Stimulated activated CD4-positive, alpha-beta T cell treated with anti-CD3 and anti-CD28 coated beads, TNF-alpha, amount 100 ng/mL, for 48 hours (primary cell): ENCODE measurements at regions not wholly inside any gene's neighbourhood (a gene's known extent, or its start where the extent isn't known, plus 50 kb on each side); places are given as distances from the start of the nearest gene placed in this dataset.
"Not testable (repeated sequence)": the region's sequence is repeated elsewhere in the genome, so short reads cannot be mapped to it uniquely, and the experiment has no call there.

Experiments used
- DNase-seq, 3 donors: peaks; one replicate each; pipeline ENCODE4 v3.0.0-alpha.2; 2020; ENCODE audit warnings: low read depth in 3 of 3

DNA sequence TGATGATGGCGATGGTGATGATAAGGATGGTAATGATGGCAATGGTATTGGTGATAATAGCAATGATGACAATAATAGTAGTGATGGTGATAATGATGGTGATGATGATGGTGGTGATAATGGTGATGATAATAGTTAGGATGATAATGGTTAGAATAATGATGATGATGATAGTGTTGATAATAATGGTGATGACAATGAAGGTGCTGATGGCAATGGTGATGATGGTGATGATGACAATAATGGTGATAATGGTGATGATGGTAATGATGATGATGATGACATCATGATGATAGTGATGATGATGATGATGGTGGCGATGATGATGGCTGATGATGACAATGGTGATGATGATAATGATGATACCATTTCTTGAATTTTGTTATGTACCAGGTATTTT lies 309.9 kb downstream of the MIAT start:
- no peak for DNase-seq

DNA sequence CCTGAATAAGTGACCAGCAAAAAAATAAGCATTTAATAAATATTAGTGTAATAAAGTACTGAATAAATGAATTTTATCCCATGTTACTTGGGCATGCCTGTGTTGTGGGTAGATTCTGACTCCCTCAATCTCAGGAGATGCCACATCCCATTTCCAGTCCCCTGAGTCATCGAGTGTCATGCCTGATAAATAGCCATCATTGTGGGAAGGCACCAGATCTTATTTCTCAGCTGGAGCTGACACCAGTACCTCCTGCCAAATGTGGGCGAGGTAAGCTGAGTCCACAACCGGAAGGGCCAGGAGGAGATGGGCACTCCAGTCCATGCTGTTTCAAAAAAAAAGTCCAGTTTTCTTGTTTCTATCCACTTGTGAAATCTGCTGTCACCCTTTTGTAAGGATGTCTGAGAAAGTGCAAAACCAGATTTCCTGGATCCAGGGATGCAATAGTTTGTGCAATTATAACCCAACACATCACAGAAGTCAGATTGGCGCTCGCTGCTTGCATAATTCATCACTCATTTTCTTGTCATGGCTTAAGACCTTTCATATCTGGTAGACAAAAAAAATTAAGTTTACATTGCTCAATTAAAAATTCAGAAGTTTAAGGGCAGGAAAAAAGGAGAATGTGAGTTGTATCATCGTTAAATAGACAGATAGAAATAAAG lies 311.6 kb downstream of the MIAT start:
- no peak for DNase-seq

DNA sequence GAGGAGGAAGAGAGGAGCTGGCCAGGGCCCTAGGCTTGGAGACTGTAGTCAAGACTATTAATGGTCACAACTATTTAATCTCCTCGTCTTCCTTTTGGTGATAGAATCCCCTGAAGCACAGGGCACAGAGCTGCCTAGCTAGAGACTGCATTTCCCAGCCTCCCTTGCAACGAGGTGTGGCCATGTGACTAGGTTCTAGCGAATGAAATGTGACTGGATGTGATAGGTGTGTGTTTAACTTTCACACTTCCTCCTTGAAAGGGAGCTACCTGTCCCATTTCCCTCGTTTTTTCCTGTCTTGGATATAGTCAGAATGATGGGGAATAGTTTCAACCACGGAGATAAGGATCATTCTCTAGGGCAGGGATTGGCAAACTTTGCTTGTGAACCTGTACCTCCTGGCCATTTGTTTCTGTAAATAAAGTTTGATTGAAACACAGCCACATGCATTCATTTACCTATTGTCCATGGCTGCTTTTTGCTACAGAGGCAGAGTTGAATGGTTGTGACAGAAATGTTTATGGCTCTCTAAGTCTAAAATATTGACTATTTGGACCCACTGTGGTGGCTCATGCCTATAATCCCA lies 313.5 kb downstream of the MIAT start:
- no peak for DNase-seq

GRCh38 chr22:26972286-26972685 lies 314.9 kb downstream of the MIAT start:
- DNase-seq = no peak

- not testable (repeated sequence) for DNase-seq
These were observed 315.5 kb downstream of the MIAT start for GRCh38 chr22:26972915-26973314.

GRCh38 chr22:26974034-26974433 lies 316.6 kb downstream of the MIAT start:
- DNase-seq = no peak

DNA sequence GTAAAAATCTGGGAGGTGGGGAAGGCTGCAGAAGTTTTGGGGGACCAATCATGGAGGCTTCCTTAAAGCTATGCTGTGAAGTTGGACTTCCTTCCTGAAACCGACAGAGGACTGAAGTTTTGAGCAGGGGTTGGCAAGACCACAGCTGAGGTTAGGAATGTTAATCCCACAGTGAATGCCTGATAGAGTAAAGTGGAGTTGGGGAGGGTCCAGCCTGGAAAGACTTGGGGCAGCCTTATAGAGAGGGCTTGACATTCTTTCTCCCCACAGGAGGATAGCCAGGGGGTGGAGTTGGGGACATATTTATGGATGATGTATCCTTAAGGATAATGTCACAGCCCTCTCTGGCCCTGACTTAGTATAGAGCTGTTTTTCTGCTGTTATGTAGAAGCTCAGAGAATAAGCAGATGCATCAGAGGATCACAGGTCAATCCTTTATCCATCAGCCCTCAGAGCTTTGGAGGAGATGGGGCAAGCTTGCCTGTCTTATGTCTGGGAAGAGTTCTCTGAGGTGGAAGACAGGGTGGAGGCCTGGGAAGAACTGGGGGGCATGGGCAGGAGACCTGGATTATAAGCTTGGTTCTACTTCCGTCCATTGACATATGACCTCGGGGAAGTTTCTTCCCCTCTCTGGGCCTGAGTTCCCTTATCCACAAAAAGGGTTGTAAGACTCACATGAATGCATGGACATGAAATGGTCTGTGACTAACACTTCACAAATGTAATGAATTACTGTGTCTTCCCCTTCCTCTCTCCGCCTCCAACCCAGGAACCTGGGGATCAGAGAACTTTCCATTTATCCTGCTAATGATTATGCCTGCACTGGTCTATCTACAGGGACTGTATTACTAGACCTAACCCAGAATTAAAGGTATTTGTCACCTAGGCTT lies 317.8 kb downstream of the MIAT start:
- DNase-seq = no peak

DNA sequence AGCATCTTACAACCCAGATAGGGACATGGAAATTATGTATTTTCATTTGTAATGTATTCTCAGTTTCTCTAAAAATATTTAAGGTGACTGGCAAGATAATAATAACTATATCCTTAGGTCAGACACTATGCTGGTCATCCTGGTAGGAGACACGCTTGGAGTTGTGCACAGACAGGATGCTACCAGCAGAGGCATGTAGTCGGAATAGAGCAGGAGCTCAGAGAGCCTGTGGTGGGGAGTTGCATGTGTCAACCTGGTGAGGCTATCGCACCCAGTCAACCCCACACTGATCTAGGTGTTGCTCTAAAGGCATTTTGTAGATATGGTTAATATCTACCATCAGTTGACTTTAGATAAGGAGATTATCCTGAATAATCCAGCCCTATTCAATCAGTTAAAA lies 318.5 kb downstream of the MIAT start:
- DNase-seq = no peak

DNA sequence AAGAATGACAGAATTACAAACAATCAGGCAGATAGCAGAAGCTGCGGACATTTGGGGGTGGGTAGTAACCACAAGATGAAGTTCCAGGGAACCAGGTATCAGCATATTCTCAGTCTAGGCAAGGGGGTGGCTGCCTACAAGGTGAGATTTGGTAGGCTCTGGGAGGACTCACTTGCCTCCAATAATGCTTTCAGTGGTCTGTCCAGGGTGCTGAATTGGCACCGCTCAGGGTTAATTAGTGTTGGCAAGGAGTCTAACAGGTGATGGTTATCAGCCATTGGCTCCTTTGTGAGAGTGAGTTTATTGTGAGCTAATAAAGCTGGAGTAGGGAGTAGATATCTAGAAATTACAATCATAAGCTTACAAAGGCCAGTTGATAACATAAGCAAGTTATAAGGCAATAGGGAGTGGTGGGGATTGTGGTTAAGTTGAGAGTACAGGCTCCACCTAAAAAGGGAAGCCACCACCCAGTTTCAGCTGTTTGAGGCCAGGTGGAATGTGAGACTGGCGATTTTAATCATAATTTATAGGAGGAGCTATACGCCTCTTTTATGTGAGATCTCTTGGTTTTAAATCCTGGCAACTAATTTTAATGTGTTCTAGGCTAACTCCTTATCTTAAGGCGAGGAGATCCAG lies 320.5 kb downstream of the MIAT start:
- no peak for DNase-seq

GRCh38 chr22:26979294-26979693 lies 321.9 kb downstream of the MIAT start:
- no peak for DNase-seq

- no peak for DNase-seq
These were observed 323.7 kb downstream of the MIAT start for GRCh38 chr22:26981111-26981510.

- no peak for DNase-seq
These were observed 324.2 kb downstream of the MIAT start for GRCh38 chr22:26981541-26981940.

GRCh38 chr22:26983311-26983710 lies 325.9 kb downstream of the MIAT start:
- no peak for DNase-seq

DNA sequence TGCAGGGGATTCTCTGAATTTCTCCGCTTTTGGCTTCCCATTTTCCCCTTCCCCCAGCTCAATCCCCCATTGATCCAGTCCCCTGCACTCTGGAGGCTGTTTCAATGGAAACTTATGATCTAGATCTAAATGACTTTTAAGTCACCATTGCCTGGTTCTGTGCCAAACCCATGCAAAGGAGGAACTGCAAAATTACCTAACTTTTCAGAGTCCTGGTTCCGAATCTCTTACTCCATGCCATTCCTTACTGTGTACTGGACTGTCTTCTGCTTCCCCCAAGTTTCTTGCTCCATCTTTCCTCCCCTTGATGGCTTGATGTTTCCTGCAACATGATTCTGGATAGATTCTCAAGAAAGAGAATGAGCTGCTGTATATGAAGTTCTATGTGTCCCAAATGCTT lies 327.8 kb downstream of the MIAT start:
- DNase-seq = no peak

DNA sequence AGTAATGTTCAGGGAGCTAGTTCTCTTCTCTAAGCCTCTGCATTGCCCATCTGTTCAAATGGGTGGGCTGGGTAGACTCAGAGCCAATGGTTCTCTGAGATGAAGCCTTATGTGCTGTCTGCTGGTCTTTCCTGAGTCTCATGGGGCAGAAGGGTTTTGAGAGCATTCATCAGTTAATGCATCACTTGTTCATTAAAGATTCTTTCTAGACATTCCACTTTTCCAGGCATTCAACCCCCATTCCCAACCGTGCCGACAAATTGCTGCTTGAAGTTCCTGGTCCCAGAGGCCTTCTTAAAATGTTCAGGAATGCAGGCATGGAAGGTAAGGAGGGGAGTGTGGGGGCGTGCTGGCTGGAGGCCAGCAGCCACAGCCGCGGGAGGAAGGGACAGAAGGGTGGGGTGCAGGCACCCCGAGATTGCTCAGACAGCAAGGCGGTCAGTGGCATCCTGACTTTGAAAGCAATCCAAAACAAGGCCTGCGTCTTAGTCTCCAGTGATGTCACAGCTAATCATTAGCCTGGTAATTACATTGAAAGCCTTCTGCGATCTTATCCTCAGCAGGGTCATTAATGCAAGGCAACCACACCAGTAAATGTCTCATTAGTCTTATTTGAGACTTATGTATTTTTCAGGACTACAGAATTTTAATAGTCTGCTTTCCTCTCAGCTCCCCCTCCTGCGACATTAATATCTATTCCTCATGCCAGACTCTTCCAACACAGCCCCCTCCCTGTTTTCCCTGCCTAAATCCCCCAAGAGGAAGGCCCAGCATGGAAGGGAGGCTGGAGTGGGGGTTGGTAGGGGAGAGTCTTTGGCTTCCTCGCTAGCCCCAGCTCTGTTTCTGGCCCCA lies 328.8 kb downstream of the MIAT start:
- DNase-seq = no peak

GRCh38 chr22:26986884-26987283 lies 329.5 kb downstream of the MIAT start:
- DNase-seq = no peak

GRCh38 chr22:26990503-26991189 lies 333.3 kb downstream of the MIAT start:
- DNase-seq = no peak

- DNase-seq = no peak
These were observed 335.2 kb downstream of the MIAT start for GRCh38 chr22:26992556-26992955.

- no peak for DNase-seq
These were observed 336.5 kb downstream of the MIAT start for GRCh38 chr22:26993886-26994285.

- no peak for DNase-seq
These were observed 337.4 kb downstream of the MIAT start for GRCh38 chr22:26994801-26995200.

- DNase-seq = no peak
These were observed 337.8 kb downstream of the MIAT start for GRCh38 chr22:26995235-26995634.
